GM23248 (cell line): ENCODE measurements at regions not wholly inside any gene's neighbourhood (a gene's known extent, or its start where the extent isn't known, plus 50 kb on each side); places are given as distances from the start of the nearest gene placed in this dataset.

Experiments
- DNase-seq: peaks from one replicate; pipeline ENCODE4 v3.0.0-alpha.2; 2015
- H2AFZ ChIP-seq: fragments of 200-600 bp; sonication (generic); 2 replicates; pipeline ENCODE4 v1.6.1; 2016; ENCODE audit warnings: antibody characterized with exemption
- H3F3A ChIP-seq: fragments of 200-600 bp; sonication (generic); 2 replicates; pipeline ENCODE4 v1.6.1; 2016; ENCODE audit warnings: mild to moderate bottlenecking, antibody characterized with exemption, mixed run types; ENCODE audit not compliant: insufficient read depth
- H3K27ac ChIP-seq: fragments of 200-600 bp; sonication (generic); 2 replicates; pipeline ENCODE4 v1.5.1; 2016; ENCODE audit warnings: mild to moderate bottlenecking
- H3K27me3 ChIP-seq: fragments of 200-600 bp; sonication (generic); replicated peaks from 2 replicates; pipeline ENCODE4 v1.6.1; 2016; ENCODE audit warnings: mild to moderate bottlenecking; ENCODE audit not compliant: insufficient read depth
- H3K36me3 ChIP-seq: fragments of 200-600 bp; sonication (generic); 2 replicates; pipeline ENCODE4 v1.6.1; 2016; ENCODE audit warnings: low read depth, mild to moderate bottlenecking
- H3K4me1 ChIP-seq: fragments of 200-600 bp; sonication (generic); 2 replicates; pipeline ENCODE4 v1.6.1; 2016; ENCODE audit warnings: mild to moderate bottlenecking; ENCODE audit not compliant: insufficient read depth
- H3K4me2 ChIP-seq: fragments of 200-600 bp; sonication (generic); one replicate; pipeline ENCODE4 v1.6.1; 2016; ENCODE audit warnings: mild to moderate bottlenecking; ENCODE audit not compliant: unreplicated experiment
- H3K4me3 ChIP-seq: fragments of 200-600 bp; sonication (generic); 2 replicates; pipeline ENCODE4 v1.5.1; 2016; ENCODE audit warnings: mild to moderate bottlenecking
- H3K79me2 ChIP-seq: fragments of 200-600 bp; sonication (generic); 2 replicates; pipeline ENCODE4 v1.6.1; 2016; ENCODE audit warnings: mild to moderate bottlenecking; ENCODE audit not compliant: insufficient read depth
- H3K9ac ChIP-seq: fragments of 200-600 bp; sonication (generic); 2 replicates; pipeline ENCODE4 v1.6.1; 2016; ENCODE audit warnings: mild to moderate bottlenecking
- H3K9me2 ChIP-seq: fragments of 200-600 bp; sonication (generic); 2 replicates; pipeline ENCODE4 v1.6.1; 2016; ENCODE audit warnings: mixed run types, mild to moderate bottlenecking, moderate library complexity; ENCODE audit not compliant: insufficient read depth
- H3K9me3 ChIP-seq: fragments of 200-600 bp; sonication (generic); one replicate; pipeline ENCODE4 v1.6.1; 2017; ENCODE audit warnings: low read depth
- H4K20me1 ChIP-seq: fragments of 200-600 bp; sonication (generic); 2 replicates; pipeline ENCODE4 v1.6.0; 2016; ENCODE audit not compliant: insufficient read depth
- EZH2 ChIP-seq: fragments of 200-600 bp; sonication (generic); IDR thresholded peaks from 2 replicates; pipeline ENCODE4 v1.6.1; 2018; ENCODE audit warnings: antibody characterized with exemption, mild to moderate bottlenecking; ENCODE audit not compliant: insufficient read depth, poor library complexity, severe bottlenecking
- EZH2phosphoT487 ChIP-seq: fragments of 200-600 bp; sonication (generic); IDR thresholded peaks from 2 replicates; pipeline ENCODE4 v1.6.1; 2018; ENCODE audit warnings: antibody characterized with exemption, moderate library complexity, mild to moderate bottlenecking, low read depth; ENCODE audit not compliant: insufficient read depth
- WGBS, 2 experiments: methylation state at CpG; one replicate each; pipeline ENCODE4 v1.1.6; 2015 to 2017; ENCODE audit warnings: low lambda C conversion rate in 2 of 2, low coverage in 1 of 2; ENCODE audit errors: missing lambda C conversion rate in 2 of 2; 5-methylcytosine and 5-hydroxymethylcytosine counted together
- in situ Hi-C: fragments of 300-500 bp; cut with MboI; formaldehyde crosslinking; loops from 2 replicates; pipeline ENCODE4 v1.15.0; 2020

DNA sequence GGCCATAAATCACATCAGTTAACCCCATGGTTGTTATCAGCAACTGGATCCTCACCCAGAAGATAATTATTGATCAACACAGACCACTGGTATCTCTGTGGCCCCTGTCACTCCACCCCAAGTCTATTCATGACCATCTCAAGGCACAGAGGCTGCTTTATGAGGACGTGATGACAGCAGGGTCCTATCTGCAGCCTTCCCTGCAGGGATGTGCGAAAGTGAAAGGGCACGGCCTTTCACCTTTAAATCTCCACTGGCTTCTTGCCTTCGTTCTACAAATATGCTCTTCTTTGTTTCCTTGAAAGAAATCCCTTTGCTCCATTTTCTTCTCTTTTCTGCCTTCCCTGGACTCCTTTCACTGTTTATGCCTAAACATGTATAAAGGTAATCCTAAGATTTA, 170.6 kb upstream of the EDNRA start:
- Histone ChIP-seq H2AFZ (no peak overlapping the region), H3K4me1 (no peaks in the 10 kb centered on the region), H3K9me3 (no peaks in the 10 kb centered on the region), H3K36me3 (no peaks in the 10 kb centered on the region), H3K4me3 (no peak overlapping the region), H3K27ac (no peak overlapping the region), H3K79me2 (no peaks in the 10 kb centered on the region), H3K4me2 (no peak overlapping the region), H4K20me1 (no peaks in the 10 kb centered on the region), H3K9me2 (no peaks in the 10 kb centered on the region), H3K27me3 (no peaks in the 10 kb centered on the region), H3F3A (no peaks in the 10 kb centered on the region), H3K9ac (no peak overlapping the region)
- TF ChIP-seq EZH2phosphoT487: no peak
- TF ChIP-seq EZH2: no peak
- in situ Hi-C loops: no loop called here
- WGBS, 2 experiments: 39 to 57% methylated on average over 4 of the region's 4 CpGs
- DNase-seq: no peak

DNA sequence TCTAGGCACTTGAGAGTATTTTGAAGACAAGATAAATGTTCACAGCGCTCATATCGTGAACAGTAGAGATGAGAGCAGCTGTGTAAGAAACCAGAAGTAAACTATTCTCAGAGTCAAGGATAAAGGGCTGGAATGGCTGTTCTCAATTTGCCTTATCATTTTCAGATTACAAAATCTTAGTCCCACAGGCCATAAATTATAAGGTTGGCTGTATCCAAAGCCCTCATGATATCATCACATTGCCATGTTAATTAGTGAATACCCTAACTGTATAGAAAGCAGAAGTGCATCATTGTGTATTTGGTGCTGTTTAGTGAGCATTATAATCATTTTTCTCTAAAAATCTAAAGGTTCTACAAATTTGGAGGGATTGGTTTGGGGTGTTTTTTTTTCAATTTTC, 168.9 kb upstream of the EDNRA start:
- Histone ChIP-seq H3K79me2 (no peaks in the 10 kb centered on the region), H3K9me2 (no peaks in the 10 kb centered on the region), H4K20me1 (no peaks in the 10 kb centered on the region), H3K4me2 (no peak overlapping the region), H3F3A (no peaks in the 10 kb centered on the region), H3K36me3 (no peaks in the 10 kb centered on the region), H3K27ac (no peak overlapping the region), H3K4me1 (no peaks in the 10 kb centered on the region), H3K4me3 (no peak overlapping the region), H3K27me3 (peaks cover 7% of the 10 kb centered on the region; the same call in 1 of the 2 replicates), H2AFZ (no peak overlapping the region), H3K9me3 (no peaks in the 10 kb centered on the region), H3K9ac (no peak overlapping the region)
- DNase-seq: no peak
- TF ChIP-seq EZH2phosphoT487 (no peak), EZH2 (no peak)
- 69 to 84% methylated on average over 2 of the region's 2 CpGs for WGBS, 2 experiments
- in situ Hi-C loops: no loop called here

DNA sequence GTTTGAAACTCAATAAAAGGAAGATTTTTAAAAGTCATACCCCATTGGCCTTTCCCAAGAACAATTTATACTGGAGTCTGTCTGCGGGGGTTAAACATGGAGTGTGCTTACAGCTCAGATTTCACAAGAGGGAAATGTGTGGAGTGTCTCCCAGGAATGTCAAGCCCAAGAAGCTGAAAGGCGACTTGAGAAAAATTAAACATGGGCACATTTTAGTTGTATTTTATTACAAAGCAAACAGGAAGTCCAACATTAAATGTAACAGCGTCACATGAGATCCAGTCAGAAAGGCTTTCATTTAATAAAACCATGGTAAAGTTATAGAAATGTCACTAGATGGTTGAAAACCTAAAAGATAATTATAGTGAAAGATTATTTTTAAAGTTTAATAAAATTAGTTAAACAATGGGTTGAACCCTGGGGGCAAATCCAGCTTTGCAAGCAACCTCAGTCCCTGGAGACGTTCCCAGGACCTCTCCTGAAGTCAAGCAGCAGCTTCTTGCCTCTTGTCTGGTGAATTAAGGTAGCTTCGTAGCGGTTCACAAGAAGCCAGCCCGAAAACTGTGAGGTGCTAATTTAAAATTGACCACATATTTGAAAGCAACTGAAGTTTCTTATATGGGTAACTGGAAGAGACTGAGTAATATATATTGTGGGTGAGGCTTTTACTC, 168.4 kb upstream of the EDNRA start:
- Histone ChIP-seq H3K79me2 (no peaks in the 10 kb centered on the region), H3K4me3 (no peak overlapping the region), H3K9me3 (no peaks in the 10 kb centered on the region), H3K4me2 (no peak overlapping the region), H2AFZ (no peak overlapping the region), H3K4me1 (no peaks in the 10 kb centered on the region), H3K9me2 (no peaks in the 10 kb centered on the region), H3K9ac (no peak overlapping the region), H3K27me3 (peaks cover 7% of the 10 kb centered on the region; the same call in 1 of the 2 replicates), H4K20me1 (no peaks in the 10 kb centered on the region), H3K36me3 (no peaks in the 10 kb centered on the region), H3F3A (no peaks in the 10 kb centered on the region), H3K27ac (no peak overlapping the region)
- peak; percentile 1 for DNase-seq
- in situ Hi-C loops: no loop called here
- WGBS, 2 experiments: 41 to 49% methylated on average over 7 of the region's 7 CpGs
- no peak for TF ChIP-seq EZH2
- TF ChIP-seq EZH2phosphoT487: no peak

DNA sequence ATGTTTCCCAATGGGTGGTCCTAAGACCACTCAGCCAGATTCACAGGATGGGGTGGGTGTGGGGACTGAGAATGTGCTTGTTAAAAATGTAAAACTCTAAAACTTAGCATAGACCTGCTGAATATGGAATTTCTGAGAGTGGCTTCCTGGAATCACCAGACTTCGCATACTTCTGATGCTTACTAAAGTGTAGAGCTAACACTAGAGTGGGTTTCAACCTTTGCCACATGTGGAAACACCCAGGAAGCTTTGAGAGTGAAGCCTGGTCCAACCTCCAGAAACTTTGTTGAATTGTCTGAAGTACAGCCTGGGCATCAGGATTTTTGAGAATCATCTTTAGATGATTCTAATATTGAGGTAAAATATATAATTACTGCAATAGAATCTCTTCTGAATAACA, 167.8 kb upstream of the EDNRA start:
- in situ Hi-C loops: no loop called here
- H3F3A ChIP-seq: no peaks in the 10 kb centered on the region
- H3K4me3 ChIP-seq: no peak overlapping the region
- H3K27ac ChIP-seq: no peak overlapping the region
- H3K9ac ChIP-seq: no peak overlapping the region
- no peaks in the 10 kb centered on the region for H3K79me2 ChIP-seq
- TF ChIP-seq EZH2: no peak
- TF ChIP-seq EZH2phosphoT487: no peak
- H3K4me2 ChIP-seq: no peak overlapping the region
- DNase-seq: no peak
- H4K20me1 ChIP-seq: no peaks in the 10 kb centered on the region
- H3K9me3 ChIP-seq: no peaks in the 10 kb centered on the region
- no peaks in the 10 kb centered on the region for H3K4me1 ChIP-seq
- 80 to 96% methylated on average over 1 of the region's 1 CpG for WGBS, 2 experiments
- no peaks in the 10 kb centered on the region for H3K36me3 ChIP-seq
- peaks cover 7% of the 10 kb centered on the region; the same call in 1 of the 2 replicates for H3K27me3 ChIP-seq
- no peak overlapping the region for H2AFZ ChIP-seq
- H3K9me2 ChIP-seq: no peaks in the 10 kb centered on the region
